Psoas muscle (tissue), 7 donors: ENCODE measurements at regions not wholly inside any gene's neighbourhood (a gene's known extent, or its start where the extent isn't known, plus 50 kb on each side); places are given as distances from the start of the nearest gene placed in this dataset.
"Not testable (repeated sequence)": the region's sequence is repeated elsewhere in the genome, so short reads cannot be mapped to it uniquely, and the experiment has no call there.

Experiments used
- ATAC-seq, 4 donors: fragments of 200-7000 bp; cut with Tn5 transposase; one replicate each; pipeline ENCODE4 v1.9.1; 2020; ENCODE audit warnings: moderate library complexity in 3 of 4, mild to moderate bottlenecking in 2 of 4
- DNase-seq, 2 donors: peaks; one replicate each; pipeline ENCODE4 v3.0.0-alpha.2; 2020
- H3K27ac ChIP-seq: fragments of 200-600 bp; one replicate; pipeline ENCODE4 v1.8.0; 2022
- H3K27me3 ChIP-seq, 3 donors: fragments of 200-600 bp in 1 of 3; one replicate each; pipeline versions ENCODE4 v1.6.1 to v1.8.0; 2013 to 2022; ENCODE audit warnings: low read length in 2 of 3, mild to moderate bottlenecking in 2 of 3, moderate library complexity in 1 of 3; ENCODE audit not compliant: insufficient read depth in 3 of 3
- H3K36me3 ChIP-seq, 2 donors: fragments of 200-600 bp in 1 of 2; one replicate each; pipeline versions ENCODE4 v1.6.1 to v1.8.0; 2013 to 2022; ENCODE audit warnings: low read depth in 1 of 2, mild to moderate bottlenecking in 1 of 2, moderate library complexity in 1 of 2; ENCODE audit not compliant: insufficient read depth in 1 of 2
- H3K4me1 ChIP-seq: fragments of 200-600 bp; one replicate; pipeline ENCODE4 v1.8.0; 2022
- H3K4me3 ChIP-seq: fragments of 200-600 bp; one replicate; pipeline ENCODE4 v1.8.0; 2022; ENCODE audit warnings: mild to moderate bottlenecking
- H3K9me3 ChIP-seq: fragments of 200-600 bp; one replicate; pipeline ENCODE4 v1.8.0; 2022
- CTCF ChIP-seq: fragments of 200-600 bp; IDR thresholded peaks from one replicate; pipeline ENCODE4 v1.8.0; 2022; ENCODE audit warnings: antibody characterized with exemption
- WGBS, 3 donors: extraction: QIAGEN DNeasy Blood & Tissue Kit; methylation state at CpG; one replicate each; pipeline versions ENCODE4 v1.1.6 to v1.1.7; 2013; 5-methylcytosine and 5-hydroxymethylcytosine counted together
- intact Hi-C, 2 donors: fragments of 100-400 bp; cut with DNase I; formaldehyde crosslinking; loops; one replicate each; pipeline versions ENCODE4 v1.11.0 to v1.14.2; 2022
- donor health status: healthy with polysubstance abuse.
- donor health status: DM: no; HTN: no; CAD: no; lungs with moderate emphysema.
- donor health status: Bipolar disorder and iron deficiency.
- donor health status: healthy.
- donor health status: DM: yes; HTN: yes; CAD: no.
- donor health status: DM: no; HTN: no; CAD: no.
- donor health status: DM: yes; HTN: yes; CAD: no.

GRCh38 chr13:20301403-20302071, 69.4 kb upstream of the GJB6 start:
- no peaks in the 10 kb centered on the region for H3K36me3 ChIP-seq
- peak overlapping the region; percentile 28 for H3K4me3 ChIP-seq
- no peaks in the 10 kb centered on the region for H3K4me1 ChIP-seq
- no peaks in the 10 kb centered on the region for H3K9me3 ChIP-seq
- TF ChIP-seq CTCF, result no peak
- no peak overlapping the region for H3K27ac ChIP-seq
- intact Hi-C loops, result no loop called here
- ATAC-seq (peak in 1 of 4 donors; percentile 29), DNase-seq (peak; percentile 35 to 58)
- 15 to 22% (median 17%) methylated on average over 48 to 56 of the region's 56 CpGs for WGBS, 3 donors
- peaks cover 0 to 35% (median 22%) of the 10 kb centered on the region in 3 donors for H3K27me3 ChIP-seq

GRCh38 chr13:20301015-20301402, 68.9 kb upstream of the GJB6 start:
- Histone ChIP-seq H3K9me3 (no peaks in the 10 kb centered on the region), H3K27me3 (peaks cover 0 to 35% (median 24%) of the 10 kb centered on the region in 3 donors), H3K36me3 (no peaks in the 10 kb centered on the region), H3K4me1 (no peaks in the 10 kb centered on the region), H3K4me3 (no peak overlapping the region), H3K27ac (no peak overlapping the region)
- TF ChIP-seq CTCF, result no peak
- intact Hi-C loops, result no loop called here
- ATAC-seq (no peak), DNase-seq (no peak)
- 49 to 61% (median 59%) methylated on average over 7 of the region's 7 CpGs for WGBS, 3 donors

- ATAC-seq (no peak), DNase-seq (no peak)
- no peaks in the 10 kb centered on the region for H3K4me1 ChIP-seq
- H3K4me3 ChIP-seq, result no peak overlapping the region
- H3K27ac ChIP-seq, result no peak overlapping the region
- peaks cover 0 to 28% (median 17%) of the 10 kb centered on the region in 3 donors for H3K27me3 ChIP-seq
- intact Hi-C loops, result no loop called here
- no peaks in the 10 kb centered on the region for H3K36me3 ChIP-seq
- WGBS, 3 donors, result 36 to 40% (median 37%) methylated on average over 3 of the region's 3 CpGs
- TF ChIP-seq CTCF, result no peak
- no peaks in the 10 kb centered on the region for H3K9me3 ChIP-seq
These were observed 65.1 kb upstream of the GJB6 start for GRCh38 chr13:20297181-20297580.

- no peaks in the 10 kb centered on the region for H3K9me3 ChIP-seq
- peaks cover 0 to 16% (median 6%) of the 10 kb centered on the region in 3 donors for H3K27me3 ChIP-seq
- no peak for TF ChIP-seq CTCF
- H3K4me1 ChIP-seq, result no peaks in the 10 kb centered on the region
- WGBS, 3 donors, result 43 to 56% (median 44%) methylated on average over 8 of the region's 8 CpGs
- no peak overlapping the region for H3K4me3 ChIP-seq
- no peak overlapping the region for H3K27ac ChIP-seq
- no peaks in the 10 kb centered on the region for H3K36me3 ChIP-seq
- DNase-seq (no peak), ATAC-seq (no peak)
- intact Hi-C loops, result no loop called here
These were observed 63.8 kb upstream of the GJB6 start for GRCh38 chr13:20295956-20296355.

- no peak for ATAC-seq
These were observed 62.4 kb upstream of the GJB6 start for GRCh38 chr13:20294497-20294896.

GRCh38 chr13:20292301-20292700, 60.2 kb upstream of the GJB6 start:
- ATAC-seq, H3K4me1 ChIP-seq, intact Hi-C loops, H3K36me3 ChIP-seq, DNase-seq, H3K4me3 ChIP-seq, H3K9me3 ChIP-seq, H3K27me3 ChIP-seq, H3K27ac ChIP-seq: not testable (repeated sequence)
- 95 to 98% (median 98%) methylated on average over 9 to 30 of the region's 30 CpGs for WGBS, 3 donors

More at GRCh38 chr13:20294497-20294896, 62.4 kb upstream of the GJB6 start:
- peaks cover 0 to 6% (median 5%) of the 10 kb centered on the region in 3 donors for H3K27me3 ChIP-seq
- H3K27ac ChIP-seq, result no peak overlapping the region
- no peaks in the 10 kb centered on the region for H3K36me3 ChIP-seq
- no peak for TF ChIP-seq CTCF
- no peaks in the 10 kb centered on the region for H3K9me3 ChIP-seq
- no peak for DNase-seq
- no peaks in the 10 kb centered on the region for H3K4me1 ChIP-seq
- no peak overlapping the region for H3K4me3 ChIP-seq
- WGBS, 3 donors, result 46 to 58% (median 48%) methylated on average over 3 of the region's 3 CpGs
- intact Hi-C loops, result no loop called here
